HL-60 (cell line): ENCODE measurements at regions not wholly inside any gene's neighbourhood (a gene's known extent, or its start where the extent isn't known, plus 50 kb on each side); places are given as distances from the start of the nearest gene placed in this dataset.

Source experiments
- DNase-seq, 2 experiments: peaks; one replicate each; pipeline ENCODE4 v3.0.0-alpha.2; 2010 to 2020; ENCODE audit warnings: low read depth in 1 of 2, low spot score in 1 of 2
- H3K27ac ChIP-seq: fragments of 250-450 bp; sonication (Bioruptor Pico); replicated peaks from 2 replicates; pipeline ENCODE4 v1.5.1; 2020; ENCODE audit warnings: mild to moderate bottlenecking, moderate library complexity
- H3K27me3 ChIP-seq: fragments of 250-450 bp; sonication (Bioruptor Pico); 2 replicates; pipeline ENCODE4 v1.5.1; 2021; ENCODE audit warnings: mild to moderate bottlenecking, moderate library complexity; ENCODE audit not compliant: insufficient read depth, poor library complexity, severe bottlenecking
- H3K4me3 ChIP-seq: replicated peaks from 2 replicates; pipeline ENCODE4 v1.5.1; 2011; ENCODE audit warnings: mild to moderate bottlenecking, control low read depth, low read length; ENCODE audit not compliant: insufficient read depth
- CTCF ChIP-seq: IDR thresholded peaks from one replicate; pipeline ENCODE4 v1.5.1; 2011; ENCODE audit warnings: low read length, control low read depth, inconsistent platforms; ENCODE audit not compliant: insufficient read depth
- GABPA ChIP-seq: IDR thresholded peaks from 2 replicates; pipeline ENCODE4 v1.6.1; 2012; ENCODE audit warnings: low read depth
- POLR2AphosphoS5 ChIP-seq: IDR thresholded peaks from 2 replicates; pipeline ENCODE4 v1.6.1; 2012; ENCODE audit warnings: low read depth
- REST ChIP-seq: IDR thresholded peaks from 2 replicates; pipeline ENCODE4 v1.6.1; 2012; ENCODE audit warnings: low read depth; ENCODE audit not compliant: insufficient replicate concordance
- SPI1 ChIP-seq: IDR thresholded peaks from 2 replicates; pipeline ENCODE4 v1.6.1; 2012; ENCODE audit warnings: low read depth, mild to moderate bottlenecking, borderline replicate concordance

GRCh38 chr9:134969156-134970045, 51.7 kb upstream of the FCN1 start:
- H3K27me3 ChIP-seq, result peaks cover 7% of the 10 kb centered on the region
- TF ChIP-seq REST (no peak), GABPA (no peak), SPI1 (no peak), CTCF (no peak), POLR2AphosphoS5 (no peak)
- no peak overlapping the region for H3K27ac ChIP-seq
- no peak overlapping the region for H3K4me3 ChIP-seq
- DNase-seq, result no peak

GRCh38 chr9:134970198-134970597, 52.5 kb upstream of the FCN1 start:
- DNase-seq, result no peak
- no peak overlapping the region for H3K4me3 ChIP-seq
- TF ChIP-seq SPI1 (no peak), POLR2AphosphoS5 (no peak), GABPA (no peak), CTCF (no peak), REST (no peak)
- H3K27me3 ChIP-seq, result peaks cover 7% of the 10 kb centered on the region
- H3K27ac ChIP-seq, result no peak overlapping the region

- H3K27ac ChIP-seq, result no peak overlapping the region
- no peak for DNase-seq
- no peak overlapping the region for H3K4me3 ChIP-seq
- no peak for TF ChIP-seq CTCF
- no peak for TF ChIP-seq REST
- TF ChIP-seq POLR2AphosphoS5, result no peak
- no peak for TF ChIP-seq GABPA
- no peak for TF ChIP-seq SPI1
- peaks cover 7% of the 10 kb centered on the region for H3K27me3 ChIP-seq
Observed at GRCh38 chr9:134970719-134971118, 53.0 kb upstream of the FCN1 start.
